ENCODE measurements at regions not wholly inside any gene's neighbourhood (a gene's known extent, or its start where the extent isn't known, plus 50 kb on each side); places are given as distances from the start of the nearest gene placed in this dataset.

DNA sequence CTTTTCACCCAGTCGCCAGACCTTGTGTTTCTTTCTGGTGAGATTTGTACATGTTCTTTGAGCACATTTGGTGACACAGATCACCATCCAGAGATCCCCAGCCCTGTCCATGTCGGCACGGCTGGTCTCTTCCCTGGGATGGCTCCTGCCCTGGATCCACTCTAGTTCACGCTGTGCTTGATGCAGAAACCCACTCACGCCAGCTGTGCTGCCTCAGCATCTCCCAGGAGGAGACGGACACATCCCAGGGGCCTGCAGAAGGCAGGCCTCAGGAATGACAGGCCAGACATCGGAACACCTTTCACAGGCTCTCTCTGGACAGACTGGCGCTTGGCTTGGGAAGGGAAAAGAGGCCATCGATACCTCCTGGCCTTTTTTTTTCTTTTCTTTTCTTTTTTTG lies 203.6 kb downstream of the ACKR3 start:
- Histone ChIP-seq H2AFZ (ENCODE audit: low read depth, low read length) (no peak overlapping the region), H3K9ac (ENCODE audit: insufficient read depth in 1 of 2, low read depth in 2 of 2, low read length in 2 of 2) (no peak overlapping the region), H3K79me2 (ENCODE audit: control insufficient read depth, insufficient read depth, low read length) (no peaks in the 10 kb centered on the region), H3K9me3 (replicated peaks; ENCODE audit: control insufficient read depth, insufficient read depth, low read depth, low read length) (no peaks in the 10 kb centered on the region), H4K20me1 (replicated peaks; ENCODE audit: control insufficient read depth, insufficient read depth, low read length) (no peaks in the 10 kb centered on the region), H3K4me1 (replicated peaks in 1 of 2; ENCODE audit: control insufficient read depth in 2 of 2, insufficient read depth in 2 of 2, low read length in 2 of 2) (no peaks in the 10 kb centered on the region), H3K4me2 (ENCODE audit: insufficient read depth, low read length) (no peak overlapping the region), H3K36me3 (ENCODE audit: control insufficient read depth, insufficient read depth, low read length) (no peaks in the 10 kb centered on the region), H3K4me3 (no peak overlapping the region), H3K27ac (ENCODE audit: extremely low read depth, low read depth, low read length) (no peak overlapping the region), H3K9me1 (ENCODE audit: control insufficient read depth, insufficient read depth, low read length) (no peaks in the 10 kb centered on the region), H3K27me3 (ENCODE audit: control insufficient read depth in 2 of 2, insufficient read depth in 2 of 2, low read length in 2 of 2) (peaks cover 0 to 26% of the 10 kb centered on the region in 2 experiments; a peak in 3 of 5 replicates)
- ATAC-seq (no peak), DNase-seq (ENCODE audit: extremely low read depth in 1 of 4, low spot score in 3 of 4) (no peak), FAIRE-seq (no peak)
- TF ChIP-seq, protein P1, sequence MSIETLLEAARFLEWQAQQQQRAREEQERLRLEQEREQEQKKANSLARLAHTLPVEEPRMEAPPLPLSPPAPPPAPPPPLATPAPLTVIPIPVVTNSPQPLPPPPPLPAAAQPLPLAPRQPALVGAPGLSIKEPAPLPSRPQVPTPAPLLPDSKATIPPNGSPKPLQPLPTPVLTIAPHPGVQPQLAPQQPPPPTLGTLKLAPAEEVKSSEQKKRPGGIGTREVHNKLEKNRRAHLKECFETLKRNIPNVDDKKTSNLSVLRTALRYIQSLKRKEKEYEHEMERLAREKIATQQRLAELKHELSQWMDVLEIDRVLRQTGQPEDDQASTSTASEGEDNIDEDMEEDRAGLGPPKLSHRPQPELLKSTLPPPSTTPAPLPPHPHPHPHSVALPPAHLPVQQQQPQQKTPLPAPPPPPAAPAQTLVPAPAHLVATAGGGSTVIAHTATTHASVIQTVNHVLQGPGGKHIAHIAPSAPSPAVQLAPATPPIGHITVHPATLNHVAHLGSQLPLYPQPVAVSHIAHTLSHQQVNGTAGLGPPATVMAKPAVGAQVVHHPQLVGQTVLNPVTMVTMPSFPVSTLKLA (conservative IDR thresholded peaks at IDR 0.05) = no peak
- TF ChIP-seq, protein P2, sequence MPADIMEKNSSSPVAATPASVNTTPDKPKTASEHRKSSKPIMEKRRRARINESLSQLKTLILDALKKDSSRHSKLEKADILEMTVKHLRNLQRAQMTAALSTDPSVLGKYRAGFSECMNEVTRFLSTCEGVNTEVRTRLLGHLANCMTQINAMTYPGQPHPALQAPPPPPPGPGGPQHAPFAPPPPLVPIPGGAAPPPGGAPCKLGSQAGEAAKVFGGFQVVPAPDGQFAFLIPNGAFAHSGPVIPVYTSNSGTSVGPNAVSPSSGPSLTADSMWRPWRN (IDR thresholded peaks at IDR 0.05; ENCODE audit: low read depth) = no peak
- TF ChIP-seq ZNF780A (CRISPR knock-in tag; IDR thresholded peaks at IDR 0.05) = no peak
- no peak for TF ChIP-seq ZNF79 (CRISPR knock-in tag; IDR thresholded peaks at IDR 0.05; ENCODE audit: low read depth)
- TF ChIP-seq HCFC1 (IDR thresholded peaks at IDR 0.05; ENCODE audit: low read depth, low read length) = no peak
- TF ChIP-seq SMAD4 (CRISPR knock-in tag; conservative IDR thresholded peaks at IDR 0.05) = no peak
- TF ChIP-seq DDX20 (tag; IDR thresholded peaks at IDR 0.05; ENCODE audit: low read depth) = no peak
- TF ChIP-seq TAF7 (tag; IDR thresholded peaks at IDR 0.05) = no peak
- no peak for TF ChIP-seq POLR2G (IDR thresholded peaks at IDR 0.05; ENCODE audit: low read depth, low read length)
- intact Hi-C loops (cut with micrococcal nuclease) (no loop called here), in situ Hi-C loops (cut with MboI) (no loop called here)
- 0% methylated on average over 5 of the region's 9 CpGs for WGBS (ENCODE audit: insufficient coverage, low coverage, missing lambda C conversion rate)
- ChIA-PET POLR2A (no interaction called here), CTCF (ENCODE audit: low intra/inter-chr PET ratio) (no interaction called here)
- no TSS peak for BruUV-seq (replicated peaks)

Measured in K562 (cell line).